HEK293 (cell line): ENCODE measurements at regions not wholly inside any gene's neighbourhood (a gene's known extent, or its start where the extent isn't known, plus 50 kb on each side); places are given as distances from the start of the nearest gene placed in this dataset.

Experiments
- CTCF ChIA-PET: fragments of 350-600 bp; formaldehyde crosslinking; extraction: SDS; loops from one replicate; lab custom pipeline; 2021; ENCODE audit warnings: antibody characterized with exemption; lab: Yijun Ruan, JAX
- POLR2A ChIA-PET: fragments of 300-600 bp; formaldehyde crosslinking; extraction: SDS; loops from one replicate; lab custom pipeline; 2020; ENCODE audit warnings: antibody characterized with exemption, inconsistent platforms; lab: Yijun Ruan, JAX
- H3K27ac ChIP-seq: fragments of 200-500 bp; sonication (Bioruptor generic); 2 replicates; pipeline ENCODE4 v1.5.1; 2014; ENCODE audit warnings: low read depth, low read length, control low read depth, inconsistent platforms; ENCODE audit errors: extremely low read depth
- H3K36me3 ChIP-seq, 2 experiments: fragments of 200-500 bp in 1 of 2; sonication (Bioruptor generic) in 1 of 2; 1 replicate in 1 of 2; 2 replicates in 1 of 2; pipeline ENCODE4 v1.5.1; 2014 to 2017; ENCODE audit warnings: inconsistent platforms in 2 of 2, low read length in 2 of 2; ENCODE audit not compliant: control insufficient read depth in 2 of 2, insufficient read depth in 1 of 2
- H3K4me1 ChIP-seq: fragments of 200-500 bp; sonication (Bioruptor generic); 2 replicates; pipeline ENCODE4 v1.5.1; 2014; ENCODE audit warnings: mild to moderate bottlenecking, low read length, inconsistent platforms; ENCODE audit not compliant: control insufficient read depth, insufficient read depth
- H3K4me3 ChIP-seq: 2 replicates; pipeline ENCODE4 v1.5.1; 2011; ENCODE audit warnings: low read depth, mild to moderate bottlenecking, control low read depth, low read length, moderate library complexity
- H3K9me3 ChIP-seq: fragments of 200-500 bp; sonication (Bioruptor generic); 2 replicates; pipeline ENCODE4 v1.5.1; 2014; ENCODE audit warnings: low read depth, low read length, inconsistent platforms; ENCODE audit not compliant: control insufficient read depth, insufficient read depth
- GLI2 ChIP-seq: fragments of 450-650 bp; formaldehyde crosslinking; IDR thresholded peaks from 2 replicates; pipeline ENCODE4; 2017; ENCODE audit warnings: missing biosample characterization, missing genetic modification characterization, low read depth, borderline replicate concordance
- HOXA7 ChIP-seq: sonication (generic); formaldehyde crosslinking; IDR thresholded peaks from 2 replicates; pipeline ENCODE4 v1.8.1; 2022; ENCODE audit warnings: missing genetic modification reagents, borderline replicate concordance
- KLF10 ChIP-seq: fragments of 450-650 bp; IDR thresholded peaks from 2 replicates; pipeline ENCODE4 v1.5.1; 2018; ENCODE audit warnings: missing biosample characterization, mild to moderate bottlenecking, missing genetic modification characterization
- KLF9 ChIP-seq: fragments of 450-650 bp; formaldehyde crosslinking; IDR thresholded peaks from 2 replicates; pipeline ENCODE4 v1.5.1; 2016; ENCODE audit warnings: missing biosample characterization, missing genetic modification characterization, low read depth
- PBX3 ChIP-seq: sonication (generic); formaldehyde crosslinking; IDR thresholded peaks from 2 replicates; pipeline ENCODE4 v1.8.1; 2022; ENCODE audit warnings: mild to moderate bottlenecking, moderate library complexity, missing genetic modification reagents
- YY2 ChIP-seq: fragments of 450-650 bp; formaldehyde crosslinking; IDR thresholded peaks from 2 replicates; pipeline ENCODE4 v1.5.1; 2016; ENCODE audit warnings: missing biosample characterization, missing genetic modification characterization
- ZBTB44 ChIP-seq: fragments of 450-650 bp; IDR thresholded peaks from 2 replicates; pipeline ENCODE4 v1.5.1; 2018; ENCODE audit warnings: missing biosample characterization, mild to moderate bottlenecking, missing genetic modification characterization
- ZNF148 ChIP-seq: fragments of 450-650 bp; formaldehyde crosslinking; IDR thresholded peaks from 2 replicates; pipeline ENCODE4 v1.5.0; 2017; ENCODE audit warnings: missing biosample characterization, missing genetic modification characterization, borderline replicate concordance
- ZNF394 ChIP-seq: fragments of 450-650 bp; formaldehyde crosslinking; IDR thresholded peaks from 2 replicates; pipeline ENCODE4 v1.5.1; 2016; ENCODE audit warnings: missing biosample characterization, missing genetic modification characterization, mild to moderate bottlenecking, moderate library complexity, borderline replicate concordance
- ZNF544 ChIP-seq: fragments of 450-650 bp; formaldehyde crosslinking; IDR thresholded peaks from 2 replicates; pipeline ENCODE4 v1.5.0; 2017; ENCODE audit warnings: missing biosample characterization, missing genetic modification characterization
- ZNF785 ChIP-seq: fragments of 450-650 bp; formaldehyde crosslinking; IDR thresholded peaks from 2 replicates; pipeline ENCODE4 v1.5.1; 2016; ENCODE audit warnings: missing biosample characterization, missing genetic modification characterization

- TF ChIP-seq ZNF148 (no peak), KLF9 (tag by site-specific recombination) (no peak)
These were observed 119.7 kb downstream of the ALDH8A1 start (continued) for GRCh38 chr6:134830194-134830593.

GRCh38 chr6:134828641-134829040, 121.3 kb downstream of the ALDH8A1 start:
- Histone ChIP-seq H3K36me3 (no peaks in the 10 kb centered on the region), H3K27ac (no peak overlapping the region), H3K4me1 (no peaks in the 10 kb centered on the region), H3K9me3 (no peaks in the 10 kb centered on the region), H3K4me3 (no peak overlapping the region)
- ChIA-PET CTCF (interaction anchor here (0.8 to 1.4 kb wide), 2 partner anchors 54 to 655 kb away, joined by 4 read pairs; no protein-coding TSS in a partner anchor), POLR2A (no interaction called here)
- TF ChIP-seq HOXA7, result no peak

GRCh38 chr6:134826889-134827737, 122.8 kb downstream of the ALDH8A1 start:
- H3K4me1 ChIP-seq, result no peaks in the 10 kb centered on the region
- H3K27ac ChIP-seq, result no peak overlapping the region
- no peaks in the 10 kb centered on the region for H3K36me3 ChIP-seq
- no peak overlapping the region for H3K4me3 ChIP-seq
- ChIA-PET CTCF (interaction anchor here (0.7 to 7.1 kb wide), 10 partner anchors 9 to 672 kb away, joined by 3 to 55 read pairs (median 4); no protein-coding TSS in a partner anchor), POLR2A (no interaction called here)
- TF ChIP-seq ZNF785, result no peak
- TF ChIP-seq YY2 (tag by site-specific recombination), result no peak
- TF ChIP-seq ZNF394 (tag by site-specific recombination), result no peak
- TF ChIP-seq KLF10 (tag by site-specific recombination), result no peak
- TF ChIP-seq PBX3 (CRISPR knock-in tag), result no peak
- H3K9me3 ChIP-seq, result no peaks in the 10 kb centered on the region

- Histone ChIP-seq H3K4me3 (no peak overlapping the region), H3K4me1 (no peaks in the 10 kb centered on the region; the same call in 1 of the 2 replicates), H3K9me3 (no peaks in the 10 kb centered on the region), H3K36me3 (no peaks in the 10 kb centered on the region), H3K27ac (no peak overlapping the region)
- POLR2A ChIA-PET, result interaction anchor here (0.7 kb wide), 1 partner anchor 415 kb away, joined by 3 read pairs; no protein-coding TSS in a partner anchor
- TF ChIP-seq ZNF544 (tag by site-specific recombination) (no peak), ZBTB44 (tag by site-specific recombination) (no peak), GLI2 (no peak)
- CTCF ChIA-PET, result interaction anchor here (0.6 to 7.1 kb wide), 30 partner anchors 10 to 900 kb away, joined by 3 to 55 read pairs (median 4); no protein-coding TSS in a partner anchor
These were observed 126.2 kb downstream of the ALDH8A1 start for GRCh38 chr6:134823710-134824034.
